Activated CD4-positive, alpha-beta T cell treated with anti-CD3 and anti-CD28 coated beads, Interleukin-2, Interleukin-6, amounts not matched to agents 100 ng/mL and 50 ng/mL, durations not matched to agents 16 hours and 8 hours (primary cell): ENCODE measurements at regions not wholly inside any gene's neighbourhood (a gene's known extent, or its start where the extent isn't known, plus 50 kb on each side); places are given as distances from the start of the nearest gene placed in this dataset.
"Not testable (repeated sequence)": the region's sequence is repeated elsewhere in the genome, so short reads cannot be mapped to it uniquely, and the experiment has no call there.

Experiments
- DNase-seq: peaks from one replicate; pipeline ENCODE4 v3.0.0-alpha.2; 2020

- no peak for DNase-seq
Measured at GRCh38 chr3:25897019-25897418, 107.1 kb downstream of the OXSM start.

DNA sequence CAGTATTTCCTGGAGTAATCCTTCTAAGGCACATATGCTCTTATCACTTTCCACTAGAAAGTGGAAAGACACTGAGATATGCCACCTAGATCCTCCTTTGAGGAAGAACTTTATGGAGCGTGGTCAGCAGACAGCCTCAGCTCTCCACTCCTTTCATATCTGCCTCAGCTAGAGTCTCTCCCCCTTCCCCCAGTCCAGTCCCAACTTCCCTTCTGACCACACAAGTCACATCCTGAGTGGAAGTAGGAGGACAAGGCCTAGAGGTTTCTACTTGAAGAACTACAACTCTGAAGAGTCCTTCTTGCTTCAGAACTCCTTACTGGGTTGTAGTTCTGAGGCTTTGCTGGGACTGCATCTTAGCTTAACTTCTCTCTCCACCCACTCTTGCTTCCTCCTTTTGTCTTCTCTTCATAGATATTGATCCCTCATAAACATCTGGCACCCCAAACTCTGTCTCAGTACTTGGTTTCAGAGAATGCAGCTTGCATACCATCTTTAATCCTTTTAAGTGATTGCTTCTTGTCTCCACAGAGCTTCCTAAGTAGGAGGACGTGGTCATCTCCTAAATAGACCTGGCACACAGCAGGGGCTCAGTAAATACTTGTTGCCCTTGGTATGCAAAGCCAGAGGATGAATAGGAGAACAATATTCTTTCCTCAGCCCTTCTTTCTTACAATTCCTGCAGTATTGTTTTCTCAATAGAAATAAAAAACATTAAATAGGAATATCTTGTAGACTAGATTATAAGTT, 109.6 kb downstream of the OXSM start:
- no peak for DNase-seq

DNA sequence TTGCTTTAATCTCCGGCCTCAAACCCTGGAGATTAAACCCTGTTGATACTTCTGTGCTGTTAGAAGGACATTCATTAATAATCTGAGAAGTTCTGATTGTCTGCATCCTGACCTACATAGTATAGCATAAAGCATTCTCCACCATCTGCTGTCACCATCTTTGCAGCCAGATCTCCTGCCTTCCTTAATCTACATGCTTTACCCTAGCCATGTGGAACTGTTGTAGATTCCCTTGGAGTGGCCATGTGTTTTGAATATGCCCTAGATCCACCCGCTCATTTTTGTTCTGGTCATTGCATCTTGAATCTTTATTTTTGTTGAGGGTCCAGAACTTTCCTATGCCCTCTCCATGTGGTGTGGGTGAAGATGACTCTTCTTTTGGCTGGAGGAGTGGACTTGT, 110.3 kb downstream of the OXSM start:
- no peak for DNase-seq

GRCh38 chr3:25901796-25902195, 111.9 kb downstream of the OXSM start:
- no peak for DNase-seq

DNA sequence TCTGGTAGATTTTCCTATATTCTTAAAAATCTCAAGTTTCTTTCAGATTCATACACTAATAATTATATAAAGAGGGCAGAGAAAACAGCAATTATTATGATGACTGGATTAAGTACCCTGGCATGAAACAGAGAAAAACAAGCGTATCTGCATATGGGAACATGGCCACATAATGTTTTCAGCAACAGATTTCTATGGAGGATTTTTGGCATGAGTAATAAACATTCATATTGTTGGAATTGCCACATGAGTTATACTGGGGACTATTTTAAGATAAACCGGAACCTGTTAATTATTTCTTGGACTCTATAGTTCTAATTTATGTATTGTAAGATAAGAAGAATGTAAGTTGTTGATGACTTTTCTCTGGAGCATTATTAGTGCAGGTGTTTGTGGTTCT, 112.7 kb downstream of the OXSM start:
- DNase-seq: no peak

DNA sequence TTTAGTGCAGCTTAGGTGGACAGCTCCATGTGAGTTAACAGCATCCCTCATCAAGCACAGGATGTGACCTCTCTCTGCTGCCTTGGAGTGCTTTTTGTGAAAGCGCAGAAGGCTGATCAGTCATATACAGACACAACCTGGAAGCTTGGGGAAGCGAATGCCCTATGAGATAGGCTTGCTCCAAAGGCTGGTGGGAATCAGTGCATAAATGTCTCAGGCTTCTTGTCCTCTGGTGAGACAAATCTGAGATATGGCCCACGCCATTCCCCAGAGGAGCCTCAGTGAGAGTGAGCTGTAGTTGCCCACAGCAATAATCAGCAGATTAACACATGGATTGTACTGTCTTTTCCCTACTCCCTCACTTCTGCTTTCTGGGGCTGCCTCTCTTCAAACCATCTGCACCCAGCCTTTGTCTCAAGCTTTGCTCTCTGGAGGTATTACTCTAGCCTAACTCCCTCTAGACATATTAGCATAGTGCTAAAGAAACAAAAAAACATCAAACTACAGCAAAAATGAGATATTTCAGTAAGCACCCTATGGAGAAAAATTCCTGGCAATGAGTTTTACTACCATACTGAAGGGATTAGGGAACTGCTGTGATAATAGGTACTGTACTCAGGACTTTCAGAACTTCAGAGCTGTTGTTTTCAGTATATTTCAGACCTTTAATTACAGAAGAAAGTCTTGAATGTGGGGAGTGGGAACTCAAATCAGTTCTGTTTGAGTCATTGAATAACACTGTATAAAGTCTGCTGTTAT, 113.7 kb downstream of the OXSM start:
- no peak for DNase-seq

DNA sequence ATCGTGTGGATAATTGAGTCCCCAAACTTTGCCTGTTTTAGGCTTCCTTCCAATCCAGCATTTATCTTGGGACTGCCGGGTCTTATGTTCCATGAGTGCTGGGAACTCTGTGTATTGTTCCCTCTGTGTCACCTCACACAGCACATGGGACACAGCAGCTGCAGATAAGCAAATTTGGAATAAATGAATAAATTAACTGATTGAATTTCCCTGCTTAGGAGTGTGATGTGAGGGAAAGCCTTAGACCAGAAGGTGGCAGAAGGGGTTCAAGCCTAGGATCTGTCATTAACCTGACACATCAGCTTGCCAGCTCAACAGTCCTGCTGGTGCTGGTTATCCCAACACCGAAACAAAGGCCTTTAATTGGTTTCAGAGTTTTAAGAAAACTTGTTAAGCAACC, 114.3 kb downstream of the OXSM start:
- no peak for DNase-seq

GRCh38 chr3:25906132-25906906, 116.4 kb downstream of the OXSM start:
- DNase-seq: no peak

DNA sequence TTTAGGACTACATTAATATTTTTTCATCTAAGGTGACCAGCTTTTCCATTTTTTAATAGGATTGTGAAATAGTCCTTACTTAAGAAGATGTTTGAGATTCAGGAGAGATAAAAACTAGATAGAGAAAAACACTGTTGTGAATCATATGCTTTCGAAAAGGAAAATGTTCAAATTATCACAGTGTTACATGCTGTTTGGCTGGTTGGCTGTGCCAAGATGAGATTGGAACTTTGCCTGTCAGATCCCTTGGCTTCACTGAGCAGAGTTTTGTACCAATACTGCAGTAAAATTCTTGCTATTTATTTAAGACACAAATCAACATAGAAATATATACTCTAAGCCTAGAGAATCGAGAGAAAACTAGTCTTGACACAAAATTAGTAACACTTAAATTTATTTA, 117.2 kb downstream of the OXSM start:
- DNase-seq: no peak

- DNase-seq: no peak
Measured at GRCh38 chr3:25910105-25910504, 120.2 kb downstream of the OXSM start.

DNA sequence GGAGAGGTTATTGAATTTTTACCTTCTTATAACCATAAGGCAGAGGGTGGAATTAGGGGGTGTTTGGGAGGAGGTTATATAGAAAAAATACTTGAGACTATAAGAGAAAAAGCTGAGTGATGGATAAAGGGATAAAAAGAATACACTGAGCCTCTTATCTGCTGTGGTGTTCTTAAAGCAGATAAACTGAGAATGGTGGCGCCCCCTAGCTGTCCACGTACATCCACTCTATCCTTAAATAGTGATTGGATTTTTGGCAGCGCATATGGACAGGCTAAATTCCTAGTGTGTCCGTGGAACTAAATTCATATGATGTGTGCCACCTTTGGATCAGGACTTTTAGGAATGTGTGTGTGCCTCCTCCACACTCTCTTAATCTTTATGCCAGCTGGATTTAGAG, 121.1 kb downstream of the OXSM start:
- DNase-seq: peak; percentile 34

- peak; percentile 3 for DNase-seq
Measured at GRCh38 chr3:25911525-25912295, 121.8 kb downstream of the OXSM start.

DNA sequence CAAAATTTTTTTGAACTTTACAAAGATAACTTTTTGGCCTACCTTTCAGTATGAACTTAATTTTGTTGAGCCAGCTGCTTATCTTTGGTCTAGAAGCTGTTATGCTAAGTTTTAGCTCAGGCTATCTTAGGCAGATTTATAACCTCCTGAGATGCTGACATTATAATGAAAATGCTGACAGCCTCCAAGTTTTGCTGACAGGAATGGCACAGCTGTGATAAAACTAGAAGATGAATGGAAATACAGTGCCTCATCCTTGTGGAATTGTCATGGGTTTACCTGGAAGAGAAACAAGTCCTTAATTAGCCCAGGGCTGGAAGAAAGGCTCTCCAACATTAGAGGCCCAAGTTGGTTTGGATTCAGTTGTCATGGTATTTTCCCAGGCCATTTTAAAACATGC, 123.3 kb downstream of the OXSM start:
- no peak for DNase-seq

DNA sequence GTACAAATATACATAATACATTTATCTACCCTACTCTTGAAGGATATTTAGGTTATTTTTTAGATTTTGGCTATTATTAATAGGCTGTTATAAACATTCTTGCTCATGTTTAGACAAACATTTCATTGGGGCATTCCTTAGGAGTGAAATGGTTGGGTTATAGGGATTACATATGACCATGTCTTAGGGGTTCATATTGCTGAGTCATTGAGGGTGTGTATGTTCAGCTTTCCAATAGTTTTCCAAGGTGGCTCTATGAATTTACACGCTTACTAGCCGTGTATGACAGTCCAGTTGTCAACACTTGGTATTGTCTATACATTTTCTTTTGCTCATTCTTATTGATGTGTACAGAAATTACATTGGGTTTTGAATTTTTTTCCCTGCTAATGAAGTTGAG, 125.8 kb downstream of the OXSM start:
- DNase-seq: no peak

GRCh38 chr3:25916321-25916720, 126.4 kb downstream of the OXSM start:
- DNase-seq: no peak

DNA sequence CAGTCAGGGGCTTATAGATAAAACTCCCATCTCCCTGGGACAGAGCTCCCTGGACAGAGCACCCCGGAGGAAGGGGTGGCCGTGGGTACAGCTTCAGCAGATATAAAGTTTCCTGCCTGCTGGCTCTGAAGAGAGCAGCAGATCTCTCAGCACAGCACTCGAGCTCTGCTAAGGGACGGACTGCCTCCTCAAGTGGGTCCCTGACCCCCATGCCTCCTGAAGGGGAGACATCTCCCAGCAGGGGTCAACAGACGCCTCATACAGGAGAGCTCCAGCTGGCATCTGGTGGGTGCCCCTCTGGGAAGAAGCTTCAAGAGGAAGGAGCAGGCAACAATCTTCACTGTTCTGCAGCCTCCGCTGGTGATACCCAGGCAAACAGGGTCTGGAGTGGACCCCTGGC, 142.1 kb downstream of the OXSM start:
- not testable (repeated sequence) for DNase-seq

DNA sequence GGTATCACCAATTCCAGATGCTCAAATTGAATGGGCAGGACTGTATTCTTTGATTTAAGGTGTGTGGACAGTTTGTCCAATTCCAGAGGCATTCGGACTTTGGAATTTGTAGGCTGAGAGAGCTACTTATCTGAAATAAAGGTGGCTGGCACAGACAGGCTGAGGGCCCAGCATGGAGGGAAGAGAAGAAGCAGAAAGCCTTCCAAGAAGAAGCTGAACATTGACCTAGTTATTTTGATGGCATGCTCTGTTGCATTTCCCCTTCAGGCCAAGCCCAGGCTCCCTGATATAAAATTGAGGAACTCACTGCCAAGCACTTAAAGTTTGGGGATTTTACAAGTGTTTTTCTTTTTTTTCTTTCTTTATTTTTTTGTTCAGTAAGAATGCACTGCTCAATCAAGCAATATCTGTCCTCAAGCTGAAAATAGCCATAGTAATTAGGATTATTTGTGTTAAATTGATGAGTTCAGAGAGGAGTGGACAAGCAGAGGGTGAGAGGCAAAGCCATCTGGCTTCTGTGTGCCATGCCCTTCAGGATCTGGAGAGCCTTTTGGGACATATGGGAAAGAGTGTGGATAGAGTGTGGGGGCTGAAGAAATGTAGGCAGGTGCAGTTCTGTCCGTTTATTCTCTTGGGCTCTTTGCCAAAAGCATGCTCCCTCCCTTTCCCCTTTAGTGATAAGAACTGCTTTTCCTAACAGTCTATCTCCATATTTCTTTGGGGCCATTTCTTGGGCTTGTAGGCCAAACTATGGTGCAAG, 148.9 kb downstream of the OXSM start:
- DNase-seq: no peak

- DNase-seq: no peak
Measured at GRCh38 chr3:25940935-25941334, 151.0 kb downstream of the OXSM start.

- DNase-seq: no peak
Measured at GRCh38 chr3:25944329-25944728, 154.4 kb downstream of the OXSM start.

DNA sequence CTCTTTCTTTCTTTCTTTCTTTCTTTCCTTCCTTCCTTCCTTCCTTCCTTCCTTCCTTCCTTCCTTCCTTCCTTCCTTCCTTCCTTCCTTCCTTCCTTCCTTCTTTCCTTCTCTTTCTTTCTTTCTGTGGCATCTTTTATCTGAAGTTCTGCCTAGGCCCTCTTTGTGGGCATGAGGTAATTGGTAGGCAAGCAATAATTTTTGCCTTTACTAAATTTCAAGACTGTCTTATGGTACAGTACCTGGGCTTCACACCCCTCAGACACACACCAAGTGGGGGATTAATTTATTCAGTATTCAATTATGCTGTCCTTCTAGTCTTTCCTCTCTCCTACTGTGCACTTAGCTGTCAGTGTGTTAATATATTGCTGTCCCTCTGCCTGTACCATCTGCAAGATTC, 155.5 kb downstream of the OXSM start:
- DNase-seq: no peak

DNA sequence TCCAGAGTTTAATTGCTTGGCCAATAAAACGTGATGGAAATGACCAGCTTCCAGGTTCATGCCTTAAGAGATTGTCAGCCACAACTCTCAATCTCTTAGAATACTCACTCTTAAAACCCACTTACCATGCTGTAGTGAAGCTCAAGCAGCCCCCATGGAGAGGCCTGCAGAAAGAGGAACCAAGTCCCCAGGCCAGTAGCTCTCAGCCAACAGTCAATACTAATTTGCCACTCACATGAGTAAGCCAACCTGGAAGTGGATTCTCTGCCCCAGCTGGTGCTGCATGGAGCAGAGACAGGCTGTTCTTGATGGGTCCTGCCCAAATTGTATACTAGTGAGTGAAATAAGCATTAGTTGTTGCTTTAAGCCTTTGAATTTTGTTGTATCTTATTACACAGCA, 155.9 kb downstream of the OXSM start:
- no peak for DNase-seq

DNA sequence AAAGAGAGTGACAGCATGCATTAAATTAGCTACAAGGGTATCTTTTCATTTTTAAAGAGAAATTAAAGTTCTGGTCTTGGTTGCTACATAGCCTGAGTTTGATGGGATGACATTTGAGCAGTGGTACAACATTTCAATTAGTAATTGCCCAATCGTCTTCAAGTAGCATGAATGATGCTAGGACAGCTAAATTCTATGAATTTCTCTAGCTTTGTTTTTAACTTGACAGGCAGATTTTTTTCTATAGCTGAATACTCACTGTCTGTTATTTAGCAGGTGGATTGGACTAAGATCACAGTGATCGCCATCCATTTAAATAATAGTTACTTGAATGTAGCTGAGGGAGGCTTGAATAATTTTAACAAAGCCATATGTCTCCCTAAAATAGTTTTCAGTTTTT, 162.2 kb downstream of the OXSM start:
- no peak for DNase-seq
